Activated naive CD4-positive, alpha-beta T cell treated with anti-CD3 and anti-CD28 coated beads, Interleukin-2, amount 50 U/mL, for 16 hours (primary cell): ENCODE measurements at regions not wholly inside any gene's neighbourhood (a gene's known extent, or its start where the extent isn't known, plus 50 kb on each side); places are given as distances from the start of the nearest gene placed in this dataset.

Experiments used
- DNase-seq: peaks from one replicate; pipeline ENCODE4 v3.0.0-alpha.2; 2020

DNA sequence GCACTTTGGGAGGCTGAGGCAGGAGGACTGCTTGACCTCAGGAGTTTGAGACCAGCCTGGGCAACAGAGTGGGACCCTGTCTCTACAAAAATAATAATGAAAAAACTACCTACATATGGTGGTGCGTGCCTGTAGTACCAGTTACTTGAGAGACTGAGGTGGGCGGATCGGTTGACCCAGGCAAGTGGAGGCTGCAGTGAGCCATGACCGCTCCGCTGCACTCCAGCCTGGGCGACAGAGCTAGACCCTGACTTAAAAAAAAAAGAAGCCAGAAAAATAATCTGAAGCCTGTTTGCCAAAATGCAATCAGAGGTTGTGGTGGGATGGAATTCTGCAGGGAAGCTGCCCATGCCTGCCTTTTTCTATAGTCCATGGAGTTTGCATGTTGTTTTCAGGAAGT is 50.4 kb upstream of the GGTA1 start:
- DNase-seq, result no peak

DNA sequence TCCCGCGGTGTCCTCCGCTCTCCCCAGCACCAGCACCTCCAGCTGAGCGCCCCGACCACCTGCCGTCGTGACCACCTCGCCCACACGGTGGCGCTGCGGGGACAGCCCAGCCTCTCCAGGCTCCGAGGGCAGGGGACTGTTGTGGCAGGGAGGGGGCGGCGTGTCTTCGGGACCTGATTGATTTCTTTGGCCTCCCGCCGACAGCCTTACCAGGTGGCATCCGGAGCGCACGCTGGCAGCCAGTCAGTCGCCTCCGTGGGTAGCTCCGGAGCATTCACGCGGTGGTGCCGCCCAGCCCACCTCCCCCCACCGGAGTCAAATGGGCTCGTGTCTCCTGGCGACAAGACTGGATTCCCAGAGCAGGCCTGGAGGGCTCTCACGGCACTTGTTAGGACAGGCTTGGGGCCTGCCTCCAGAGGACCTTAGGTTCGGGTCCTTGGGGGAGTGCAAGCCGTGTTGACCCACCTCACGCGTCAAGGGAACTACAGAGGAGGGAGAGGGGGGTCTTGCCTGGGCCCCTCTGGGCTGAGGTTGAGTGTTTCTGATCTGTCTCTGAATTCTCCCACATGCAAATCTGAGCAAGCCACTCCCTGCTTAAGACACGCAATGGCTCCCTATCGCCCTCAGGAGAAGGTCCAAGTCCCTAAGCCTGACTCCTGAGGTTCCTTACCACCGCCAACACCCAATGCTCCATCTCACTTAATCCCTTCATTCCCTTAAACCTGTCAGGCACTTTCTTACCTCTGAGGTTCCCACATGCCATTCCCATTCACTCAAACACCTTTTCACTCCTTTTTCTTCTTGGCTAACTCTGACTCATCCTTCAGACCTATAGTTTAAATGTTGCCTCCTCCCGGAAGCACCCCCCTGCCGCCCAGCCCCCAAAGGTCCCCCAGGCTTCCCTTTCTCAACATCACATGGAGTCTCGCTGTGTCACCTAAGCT is 51.2 kb upstream of the GGTA1 start:
- peak; percentile 72 for DNase-seq

DNA sequence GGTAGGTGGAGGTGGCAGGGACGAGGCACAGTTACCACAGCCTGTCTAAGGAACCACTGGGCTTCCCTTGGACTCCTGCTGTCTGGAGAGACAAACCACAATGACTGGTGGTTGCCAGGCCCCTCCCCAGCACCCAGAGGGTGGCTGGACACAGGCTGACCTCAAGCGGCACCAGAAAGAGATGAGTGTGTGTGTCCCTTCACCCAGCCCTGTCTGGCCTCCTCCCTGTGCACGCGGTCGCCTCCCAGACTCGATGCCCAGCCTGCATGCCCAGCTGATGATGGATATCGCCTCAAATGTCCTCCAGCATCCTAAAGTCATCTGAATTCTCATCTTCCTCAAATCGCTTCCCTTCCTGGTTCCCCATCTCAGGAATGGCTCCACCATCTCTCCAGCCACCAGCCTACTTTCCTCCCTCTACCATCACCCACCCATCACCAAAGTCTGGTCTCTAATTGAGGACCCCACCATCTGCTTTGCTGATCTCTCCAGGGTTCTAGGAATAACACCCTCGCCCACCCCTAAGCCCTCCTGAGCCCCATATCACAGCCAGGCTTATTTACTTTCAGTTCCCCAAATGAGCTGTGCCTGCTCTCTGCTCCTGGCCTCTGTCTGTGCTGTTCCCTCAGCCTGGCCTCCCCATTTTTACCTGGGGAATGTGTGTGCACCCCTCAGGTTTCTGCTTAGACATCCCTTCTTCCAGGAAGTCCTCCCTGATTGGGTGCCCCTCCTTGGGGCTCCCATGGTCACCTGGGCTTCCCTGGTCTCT is 52.5 kb upstream of the GGTA1 start:
- DNase-seq, result no peak

- DNase-seq, result no peak
Observed at GRCh38 chr9:121556082-121556481, 56.4 kb upstream of the GGTA1 start.

GRCh38 chr9:121556580-121556979 is 56.9 kb upstream of the GGTA1 start:
- no peak for DNase-seq

DNA sequence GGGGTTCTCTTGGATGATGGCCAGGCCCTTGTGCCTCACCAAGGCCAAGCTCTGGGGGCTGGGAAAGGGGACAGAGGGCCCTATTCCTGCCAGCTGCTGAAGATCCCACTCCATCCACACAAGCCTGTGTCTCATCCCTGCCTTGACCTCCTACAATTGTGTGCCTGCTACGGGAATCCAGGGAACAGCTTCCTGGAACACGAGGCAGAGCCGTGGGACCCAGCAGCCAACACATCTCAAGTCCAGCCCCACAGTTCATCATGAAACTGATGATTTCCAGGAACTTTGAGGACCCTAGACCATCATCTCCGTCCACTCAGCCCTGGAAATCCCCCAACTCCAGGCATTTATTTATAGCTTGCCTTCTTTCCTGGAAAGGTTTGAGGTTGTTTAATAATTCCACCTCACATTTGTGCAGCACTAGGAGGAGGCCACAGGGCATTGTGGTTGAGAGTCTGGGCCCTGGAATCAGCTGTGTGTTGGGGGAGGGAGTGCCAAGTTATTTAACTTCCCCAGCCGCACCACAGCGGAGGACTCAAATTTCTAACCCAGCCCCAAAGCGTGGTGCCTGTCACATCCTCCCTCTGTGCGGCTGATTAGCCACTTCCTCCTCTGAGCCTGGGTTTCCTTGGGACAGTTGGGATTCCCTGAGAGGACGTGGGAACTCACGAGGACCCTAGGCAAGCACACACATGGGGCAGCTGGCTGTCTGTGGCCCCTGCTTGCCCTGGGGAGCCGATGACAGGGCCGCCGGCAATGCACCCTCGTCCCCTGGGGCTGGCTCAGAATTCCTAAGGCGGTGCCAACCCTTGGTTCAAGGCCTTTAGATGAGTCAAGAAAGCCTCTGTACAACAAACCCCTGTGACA is 58.2 kb upstream of the GGTA1 start:
- DNase-seq, result no peak

DNA sequence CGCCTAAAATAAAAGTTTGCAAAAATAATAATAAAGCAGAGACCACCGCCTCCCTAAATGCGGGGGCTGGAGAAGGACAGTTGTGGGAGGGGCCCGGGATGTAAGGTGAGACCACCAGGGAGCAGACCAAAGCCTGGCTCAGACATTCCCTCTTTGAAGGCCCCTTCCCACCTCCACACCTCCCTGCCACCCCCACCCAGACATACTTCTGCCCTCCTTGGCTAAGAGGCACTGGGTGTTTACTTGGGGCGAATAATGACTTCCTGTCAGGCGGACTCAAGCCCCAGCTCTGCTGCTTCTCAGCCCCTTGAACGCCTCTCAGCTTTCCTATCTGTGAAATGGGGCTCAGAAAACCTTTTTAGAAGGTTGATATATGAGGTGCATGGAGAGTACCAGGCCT is 58.8 kb upstream of the GGTA1 start:
- DNase-seq, result no peak

- no peak for DNase-seq
Observed at GRCh38 chr9:121559183-121559582, 59.5 kb upstream of the GGTA1 start.

DNA sequence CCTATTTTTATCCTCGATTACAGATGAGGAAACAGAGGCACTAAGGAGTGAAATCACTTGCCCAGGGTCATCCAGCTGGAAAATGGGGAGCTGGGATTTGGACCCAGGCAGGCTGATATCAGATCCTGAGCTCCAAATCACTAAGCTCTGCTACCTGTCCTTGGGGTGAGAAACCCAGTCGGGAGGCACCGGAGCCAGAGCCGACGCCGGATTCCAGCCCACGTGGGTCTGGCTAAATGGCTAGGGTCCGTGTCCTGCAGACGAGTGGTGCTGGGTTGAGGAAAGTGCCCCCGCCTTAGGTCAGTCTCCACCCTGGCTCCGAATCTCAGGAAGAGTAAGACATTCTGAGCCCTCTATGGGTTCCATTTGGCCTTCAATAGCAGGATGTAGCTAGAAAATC is 61.3 kb upstream of the GGTA1 start:
- DNase-seq, result no peak

GRCh38 chr9:121561385-121562222 is 62.0 kb upstream of the GGTA1 start:
- DNase-seq, result no peak

GRCh38 chr9:121562301-121562700 is 62.7 kb upstream of the GGTA1 start:
- no peak for DNase-seq

GRCh38 chr9:121563425-121563824 is 63.8 kb upstream of the GGTA1 start:
- DNase-seq, result no peak

DNA sequence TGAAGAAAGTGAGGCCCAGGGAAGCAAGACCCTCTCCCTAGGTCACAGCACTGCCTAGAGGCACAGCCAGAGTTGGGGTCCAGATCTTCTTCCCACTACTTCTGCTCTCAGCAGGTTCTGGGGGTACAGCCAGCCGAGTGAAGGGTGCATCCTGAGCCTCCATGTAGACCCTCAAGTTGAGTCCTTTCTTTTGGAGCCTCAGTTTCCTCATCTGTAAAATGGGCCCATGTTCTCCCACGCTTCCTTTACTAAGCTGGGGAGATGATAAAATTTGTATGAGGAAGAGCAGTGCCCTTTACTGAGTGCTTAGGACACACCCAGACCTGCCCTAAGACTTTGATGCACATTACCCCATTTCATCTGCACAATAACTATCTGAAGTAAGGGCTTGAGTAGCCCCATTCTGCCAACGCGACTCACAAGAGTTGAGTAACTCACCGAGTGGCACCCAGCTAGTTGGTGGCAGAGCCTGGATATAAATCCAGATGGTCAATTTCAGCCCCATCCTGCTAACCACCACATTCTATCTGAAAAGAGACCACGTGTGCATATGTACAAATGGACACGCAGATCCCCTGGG is 64.3 kb upstream of the GGTA1 start:
- no peak for DNase-seq

DNA sequence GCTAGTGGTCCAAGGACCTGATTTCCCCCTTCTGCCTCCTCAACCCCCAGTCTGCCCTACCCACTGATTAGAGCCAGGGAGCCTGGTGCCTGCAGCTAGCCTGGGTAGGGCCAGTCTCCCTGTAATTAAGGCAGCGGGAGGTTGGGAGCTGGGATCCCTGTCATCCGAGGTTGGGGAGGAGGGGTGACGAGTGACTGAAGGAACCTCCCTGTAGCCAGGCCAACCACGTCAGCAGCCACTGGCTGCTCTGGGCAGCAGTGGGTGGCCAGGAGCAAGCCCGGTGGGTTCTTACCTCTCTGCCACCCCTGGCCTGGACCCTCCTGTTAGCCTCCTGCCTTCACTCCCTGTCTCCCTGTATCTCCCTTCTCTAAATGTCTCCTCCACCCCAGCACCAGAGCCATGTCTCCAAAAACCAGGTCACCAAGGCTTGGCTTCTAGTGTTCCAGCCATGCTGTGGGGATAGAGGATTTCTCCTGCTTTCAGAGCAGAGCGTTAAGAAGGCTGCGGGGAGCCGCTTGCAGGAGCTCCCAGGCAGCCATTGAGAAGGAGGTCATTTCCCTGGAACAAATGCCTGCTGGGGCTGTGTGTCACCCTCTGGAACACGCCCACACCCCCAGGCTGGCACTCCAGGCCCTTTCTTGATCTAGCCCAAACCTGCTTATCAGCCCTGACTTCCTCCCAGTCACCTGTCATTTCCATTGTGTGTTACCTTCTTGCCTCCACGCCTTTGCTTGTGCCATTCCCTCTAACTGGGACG is 65.0 kb upstream of the GGTA1 start:
- DNase-seq, result no peak

GRCh38 chr9:121566481-121567465 is 67.1 kb upstream of the GGTA1 start:
- DNase-seq, result no peak

DNA sequence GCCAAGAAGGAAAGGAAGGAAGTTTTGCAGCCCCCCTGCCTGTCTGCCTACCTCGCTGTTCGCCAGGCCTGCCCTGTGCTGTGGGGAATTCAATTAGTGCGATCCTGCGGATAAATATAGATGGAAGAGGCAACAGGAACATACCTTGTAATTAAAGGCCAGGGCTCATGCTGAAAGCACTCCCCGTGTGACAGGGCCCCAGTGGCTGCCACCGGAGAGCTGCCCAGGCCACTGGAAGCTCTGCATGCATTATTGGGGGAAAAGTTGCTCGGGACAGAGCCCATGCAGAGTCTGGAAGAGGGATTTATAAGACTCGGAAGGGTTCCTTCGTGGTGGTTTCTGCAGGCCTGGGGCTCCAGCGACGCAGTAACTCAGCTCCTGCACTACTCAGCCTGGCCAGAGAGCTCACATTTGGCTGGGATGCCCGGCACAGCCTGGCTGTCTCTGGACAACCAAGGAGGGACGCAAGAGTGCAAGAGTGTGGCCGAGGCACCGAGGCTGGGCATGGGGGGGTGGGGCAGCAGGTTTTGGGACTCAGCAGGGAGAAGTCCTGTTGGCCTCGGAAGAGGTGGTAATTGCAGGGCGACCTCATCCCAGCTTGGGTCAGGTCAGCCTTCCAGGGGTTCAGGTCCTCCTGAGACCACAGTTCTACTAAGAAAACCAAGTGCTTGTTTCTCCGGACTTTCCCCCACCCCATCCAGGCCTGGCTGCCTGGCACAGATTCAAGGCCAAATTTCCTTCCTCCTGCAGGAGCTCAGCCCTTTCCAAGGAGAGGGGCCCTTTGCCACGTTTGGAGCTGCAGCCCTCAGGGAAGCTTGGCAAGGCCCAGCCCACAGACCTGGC is 68.1 kb upstream of the GGTA1 start:
- DNase-seq, result no peak

DNA sequence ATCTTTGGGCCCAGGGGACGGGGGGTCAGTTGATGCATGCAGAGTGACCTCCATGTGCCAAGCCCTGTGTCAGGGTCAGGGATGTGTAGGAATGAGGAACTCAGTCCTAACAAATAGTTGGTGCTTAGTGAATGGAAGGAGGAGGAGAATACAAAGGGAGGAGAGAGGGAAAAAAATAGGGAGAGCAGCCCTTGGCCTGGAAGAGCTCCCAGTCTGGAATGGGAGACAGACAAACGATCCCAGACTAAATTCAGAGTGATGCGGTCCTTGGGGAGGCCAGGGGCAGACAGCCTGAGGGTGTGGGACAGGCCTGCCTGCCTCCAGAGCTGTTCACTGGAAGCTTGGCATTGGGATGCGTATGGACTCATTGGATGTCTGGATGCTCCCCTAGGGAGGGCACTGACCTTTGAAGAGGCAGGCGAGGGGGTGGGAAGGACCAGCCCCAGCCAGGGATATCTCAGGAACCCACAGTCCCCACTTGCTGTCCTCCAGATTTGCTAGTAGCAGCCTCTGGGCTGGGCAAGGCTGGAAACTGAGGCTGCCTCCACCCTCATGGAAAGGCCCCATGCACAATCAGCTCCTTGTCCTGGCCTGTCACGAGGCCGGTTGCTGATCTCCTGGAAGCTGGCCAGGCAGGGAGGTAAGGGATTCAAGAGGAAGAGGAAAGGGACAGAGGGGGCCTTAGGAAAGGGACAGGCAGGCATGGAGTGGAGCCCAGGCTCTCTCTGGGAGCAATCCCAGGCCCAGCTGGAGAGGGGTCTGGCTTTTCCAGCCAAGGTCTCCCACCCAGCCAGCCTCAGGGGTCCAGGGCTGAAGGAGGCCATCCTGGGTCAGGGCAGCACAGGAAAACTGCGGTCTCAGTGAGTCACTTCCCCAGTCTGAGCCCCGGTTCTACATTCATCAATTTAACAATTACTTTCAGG is 69.0 kb upstream of the GGTA1 start:
- no peak for DNase-seq

DNA sequence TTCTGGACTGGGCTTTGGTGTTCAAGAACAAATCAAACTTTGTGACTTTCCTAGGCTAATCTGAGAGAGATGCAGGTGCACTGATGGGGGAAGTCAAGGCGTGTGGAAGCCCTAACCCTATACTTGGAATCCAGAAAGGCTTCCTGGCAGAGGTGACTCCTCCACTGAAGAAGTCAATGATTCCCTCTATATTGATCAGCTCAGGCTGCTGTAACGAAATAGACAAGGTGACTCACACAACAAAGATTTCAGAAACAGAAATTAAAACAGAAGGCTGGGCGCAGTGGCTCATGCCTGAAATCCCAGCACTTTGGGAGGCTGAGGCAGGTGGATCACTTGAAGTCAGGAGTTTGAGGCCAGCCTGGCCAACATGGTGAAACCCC is 69.6 kb upstream of the GGTA1 start:
- no peak for DNase-seq
